Liver (tissue), 8 donors: ENCODE measurements at regions not wholly inside any gene's neighbourhood (a gene's known extent, or its start where the extent isn't known, plus 50 kb on each side); places are given as distances from the start of the nearest gene placed in this dataset.

Experiments used
- DNase-seq: peaks from one replicate; pipeline ENCODE4 v3.0.0-alpha.2; 2017; ENCODE audit warnings: low spot score
- H3K27ac ChIP-seq, 2 donors: one replicate each; pipeline ENCODE4 v1.7.0; 2013; ENCODE audit warnings: inconsistent platforms in 2 of 2, low read length in 2 of 2, control low read depth in 1 of 2, low read depth in 1 of 2, mild to moderate bottlenecking in 1 of 2
- H3K27me3 ChIP-seq, 4 donors: one replicate each; pipeline versions ENCODE4 v1.6.1 to v1.7.0; 2013; ENCODE audit warnings: low read length in 3 of 4, inconsistent platforms in 1 of 4, mild to moderate bottlenecking in 1 of 4, moderate library complexity in 1 of 4; ENCODE audit not compliant: control insufficient read depth in 4 of 4, insufficient read depth in 4 of 4
- H3K36me3 ChIP-seq, 4 donors: one replicate each; pipeline versions ENCODE4 v1.6.1 to v1.7.0; 2013; ENCODE audit warnings: low read length in 3 of 4, mild to moderate bottlenecking in 3 of 4, low read depth in 1 of 4, moderate library complexity in 1 of 4; ENCODE audit not compliant: control insufficient read depth in 4 of 4, insufficient read depth in 3 of 4
- H3K4me1 ChIP-seq, 4 donors: one replicate each; pipeline versions ENCODE4 v1.6.1 to v1.7.0; 2013; ENCODE audit warnings: low read length in 3 of 4, mild to moderate bottlenecking in 3 of 4, moderate library complexity in 1 of 4; ENCODE audit not compliant: control insufficient read depth in 4 of 4, insufficient read depth in 4 of 4
- H3K4me3 ChIP-seq, 3 donors: one replicate each; pipeline versions ENCODE4 v1.6.1 to v1.7.0; 2013; ENCODE audit warnings: low read length in 3 of 3, control low read depth in 1 of 3, low read depth in 1 of 3, mild to moderate bottlenecking in 1 of 3
- H3K9ac ChIP-seq, 2 donors: one replicate each; pipeline ENCODE4 v1.7.0; 2013; ENCODE audit warnings: low read length in 2 of 2, mild to moderate bottlenecking in 2 of 2, moderate library complexity in 2 of 2, control low read depth in 1 of 2, low read depth in 1 of 2
- H3K9me3 ChIP-seq, 4 donors: one replicate each; pipeline versions ENCODE4 v1.6.1 to v1.7.0; 2013; ENCODE audit warnings: low read length in 3 of 4; ENCODE audit not compliant: control insufficient read depth in 4 of 4
- EGR1 ChIP-seq, 2 donors: IDR thresholded peaks; 2 replicates each; pipeline ENCODE4 v1.6.1; 2016 to 2018; ENCODE audit warnings: antibody characterized with exemption in 2 of 2, low read depth in 2 of 2
- FOXA1 ChIP-seq: IDR thresholded peaks from 2 replicates; pipeline ENCODE4 v1.6.1; 2016; ENCODE audit warnings: antibody characterized with exemption
- FOXA2 ChIP-seq: IDR thresholded peaks from 2 replicates; pipeline ENCODE4 v1.6.1; 2016; ENCODE audit warnings: antibody characterized with exemption
- GABPA ChIP-seq, 2 donors: IDR thresholded peaks in 1 of 2; conservative IDR thresholded peaks in 1 of 2; 2 replicates each; pipeline ENCODE4 v1.6.1; 2016; ENCODE audit warnings: antibody characterized with exemption in 2 of 2, mild to moderate bottlenecking in 1 of 2, moderate library complexity in 1 of 2
- HNF4A ChIP-seq, 2 donors: conservative IDR thresholded peaks; 2 replicates each; pipeline ENCODE4 v1.6.1; 2016; ENCODE audit warnings: antibody characterized with exemption in 2 of 2, mild to moderate bottlenecking in 2 of 2
- HNF4G ChIP-seq: IDR thresholded peaks from 2 replicates; pipeline ENCODE4 v1.6.1; 2016; ENCODE audit warnings: antibody characterized with exemption
- NR2F2 ChIP-seq: IDR thresholded peaks from 2 replicates; pipeline ENCODE4 v1.6.1; 2016; ENCODE audit warnings: antibody characterized with exemption
- REST ChIP-seq: IDR thresholded peaks from 2 replicates; pipeline ENCODE4 v1.6.1; 2016; ENCODE audit warnings: antibody characterized with exemption, mild to moderate bottlenecking
- SP1 ChIP-seq: IDR thresholded peaks from 2 replicates; pipeline ENCODE4 v1.6.1; 2018; ENCODE audit warnings: antibody characterized with exemption, mild to moderate bottlenecking
- TAF1 ChIP-seq: conservative IDR thresholded peaks from 2 replicates; pipeline ENCODE4 v1.6.1; 2016; ENCODE audit warnings: antibody characterized with exemption, mild to moderate bottlenecking
- YY1 ChIP-seq: IDR thresholded peaks from 2 replicates; pipeline ENCODE4 v1.6.1; 2016; ENCODE audit warnings: antibody characterized with exemption, mild to moderate bottlenecking
- WGBS: extraction: QIAGEN DNeasy Blood & Tissue Kit; methylation state at CpG from one replicate; pipeline ENCODE4 v1.1.7; 2013; 5-methylcytosine and 5-hydroxymethylcytosine counted together
- TF ChIP-seq, protein P1 (sequence below): fragments of 150-350 bp; IDR thresholded peaks from 2 replicates; pipeline ENCODE4 v1.5.1; 2017; ENCODE audit warnings: improper control_type of control experiment, low read depth, low read length; ENCODE audit not compliant: missing input control
- TF ChIP-seq, protein P2 (sequence below): IDR thresholded peaks from 2 replicates; pipeline ENCODE4 v1.6.1; 2016; ENCODE audit warnings: antibody characterized with exemption
- TF ChIP-seq, protein P3 (sequence below): IDR thresholded peaks from 2 replicates; pipeline ENCODE4 v1.6.1; 2016; ENCODE audit warnings: antibody characterized with exemption
- donor health status: healthy.
- donor health status: healthy.
- donor health status: healthy.
- donor health status: healthy.
- donor health status: healthy.

GRCh38 chr12:131461096-131461495 is 249.8 kb upstream of the SFSWAP start:
- no peak overlapping the region for H3K4me3 ChIP-seq

GRCh38 chr12:131463174-131463573 is 247.7 kb upstream of the SFSWAP start:
- Histone ChIP-seq H3K36me3 (no peaks in the 10 kb centered on the region), H3K9me3 (peaks cover 4 to 7% (median 6%) of the 10 kb centered on the region in 4 donors), H3K4me3 (no peak overlapping the region), H3K27ac (no peak overlapping the region), H3K4me1 (no peaks in the 10 kb centered on the region), H3K27me3 (peaks cover 0 to 3% (median 1%) of the 10 kb centered on the region in 4 donors), H3K9ac (no peak overlapping the region)
- WGBS: 63% methylated on average over 4 of the region's 4 CpGs
- no peak for TF ChIP-seq YY1
- TF ChIP-seq NR2F2: no peak
- TF ChIP-seq, protein P1, sequence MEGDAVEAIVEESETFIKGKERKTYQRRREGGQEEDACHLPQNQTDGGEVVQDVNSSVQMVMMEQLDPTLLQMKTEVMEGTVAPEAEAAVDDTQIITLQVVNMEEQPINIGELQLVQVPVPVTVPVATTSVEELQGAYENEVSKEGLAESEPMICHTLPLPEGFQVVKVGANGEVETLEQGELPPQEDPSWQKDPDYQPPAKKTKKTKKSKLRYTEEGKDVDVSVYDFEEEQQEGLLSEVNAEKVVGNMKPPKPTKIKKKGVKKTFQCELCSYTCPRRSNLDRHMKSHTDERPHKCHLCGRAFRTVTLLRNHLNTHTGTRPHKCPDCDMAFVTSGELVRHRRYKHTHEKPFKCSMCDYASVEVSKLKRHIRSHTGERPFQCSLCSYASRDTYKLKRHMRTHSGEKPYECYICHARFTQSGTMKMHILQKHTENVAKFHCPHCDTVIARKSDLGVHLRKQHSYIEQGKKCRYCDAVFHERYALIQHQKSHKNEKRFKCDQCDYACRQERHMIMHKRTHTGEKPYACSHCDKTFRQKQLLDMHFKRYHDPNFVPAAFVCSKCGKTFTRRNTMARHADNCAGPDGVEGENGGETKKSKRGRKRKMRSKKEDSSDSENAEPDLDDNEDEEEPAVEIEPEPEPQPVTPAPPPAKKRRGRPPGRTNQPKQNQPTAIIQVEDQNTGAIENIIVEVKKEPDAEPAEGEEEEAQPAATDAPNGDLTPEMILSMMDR: no peak
- TF ChIP-seq HNF4G: no peak
- TF ChIP-seq SP1: no peak
- TF ChIP-seq, protein P2, sequence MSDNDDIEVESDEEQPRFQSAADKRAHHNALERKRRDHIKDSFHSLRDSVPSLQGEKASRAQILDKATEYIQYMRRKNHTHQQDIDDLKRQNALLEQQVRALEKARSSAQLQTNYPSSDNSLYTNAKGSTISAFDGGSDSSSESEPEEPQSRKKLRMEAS: no peak
- no peak for TF ChIP-seq GABPA (IDR thresholded peaks at IDR 0.05 in 1 of 2, conservative IDR thresholded peaks at IDR 0.05 in 1 of 2)
- no peak for DNase-seq

More at GRCh38 chr12:131461096-131461495, 249.8 kb upstream of the SFSWAP start:
- DNase-seq: no peak
- no peak overlapping the region for H3K27ac ChIP-seq
- no peaks in the 10 kb centered on the region for H3K9me3 ChIP-seq
- H3K36me3 ChIP-seq: no peaks in the 10 kb centered on the region
- WGBS: 47% methylated on average over 2 of the region's 2 CpGs
- no peaks in the 10 kb centered on the region for H3K4me1 ChIP-seq
- peaks cover 0 to 3% (median 0%) of the 10 kb centered on the region in 4 donors for H3K27me3 ChIP-seq
- no peak for TF ChIP-seq EGR1 (IDR thresholded peaks at IDR 0.05; ENCODE audit: low read depth in 2 of 2)
- TF ChIP-seq, protein P3, sequence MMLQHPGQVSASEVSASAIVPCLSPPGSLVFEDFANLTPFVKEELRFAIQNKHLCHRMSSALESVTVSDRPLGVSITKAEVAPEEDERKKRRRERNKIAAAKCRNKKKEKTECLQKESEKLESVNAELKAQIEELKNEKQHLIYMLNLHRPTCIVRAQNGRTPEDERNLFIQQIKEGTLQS: no peak
- TF ChIP-seq HNF4G: no peak
- H3K9ac ChIP-seq: no peak overlapping the region

DNA sequence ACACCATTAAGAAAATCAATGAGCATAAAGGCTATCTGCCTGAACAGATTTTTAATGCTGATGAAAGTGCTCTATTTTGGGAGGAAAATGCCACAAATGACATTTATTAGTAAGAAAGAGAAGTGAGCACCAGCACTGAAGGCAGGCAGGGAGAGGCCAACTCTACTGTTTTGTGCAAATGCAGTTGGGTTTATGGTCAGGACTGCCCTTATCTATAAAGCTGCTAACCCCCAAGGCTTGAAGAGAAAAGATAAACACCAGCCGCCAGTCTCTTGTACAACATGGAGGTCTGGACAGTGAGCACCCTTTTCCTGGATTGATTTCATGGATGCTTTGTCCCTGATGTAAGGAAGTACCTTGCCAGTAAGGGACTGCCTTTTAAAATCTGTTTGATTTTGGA is 246.8 kb upstream of the SFSWAP start:
- no peak for TF ChIP-seq FOXA1
- TF ChIP-seq EGR1 (IDR thresholded peaks at IDR 0.05; ENCODE audit: low read depth in 2 of 2): no peak
- TF ChIP-seq, protein P1: no peak
- no peak for TF ChIP-seq HNF4A (conservative IDR thresholded peaks at IDR 0.05)
- TF ChIP-seq, protein P3: no peak
- no peak for TF ChIP-seq REST
- no peak for TF ChIP-seq SP1
- no peak for TF ChIP-seq NR2F2
- TF ChIP-seq, protein P2: no peak
- TF ChIP-seq TAF1: no peak
- TF ChIP-seq FOXA2: no peak
- no peak for TF ChIP-seq GABPA (IDR thresholded peaks at IDR 0.05 in 1 of 2, conservative IDR thresholded peaks at IDR 0.05 in 1 of 2)
- TF ChIP-seq YY1: no peak
- Histone ChIP-seq H3K27me3 (peaks cover 0 to 3% (median 1%) of the 10 kb centered on the region in 4 donors), H3K4me3 (no peak overlapping the region), H3K36me3 (no peaks in the 10 kb centered on the region), H3K4me1 (no peaks in the 10 kb centered on the region), H3K9me3 (peaks cover 4 to 7% (median 6%) of the 10 kb centered on the region in 4 donors), H3K9ac (no peak overlapping the region), H3K27ac (no peak overlapping the region)
- no peak for DNase-seq
- 42% methylated on average over 1 of the region's 1 CpG for WGBS
